Heart right ventricle (tissue), 16 donors: ENCODE measurements at regions not wholly inside any gene's neighbourhood (a gene's known extent, or its start where the extent isn't known, plus 50 kb on each side); places are given as distances from the start of the nearest gene placed in this dataset.

Experiments
- ATAC-seq, 8 donors: fragments of 200-7000 bp; cut with Tn5 transposase; one replicate each; pipeline ENCODE4 v1.9.1; 2020; ENCODE audit warnings: mild to moderate bottlenecking in 8 of 8, moderate library complexity in 8 of 8, moderate number of reproducible peaks in 1 of 8
- DNase-seq, 2 donors: peaks; one replicate each; pipeline ENCODE4 v3.0.0-alpha.2; 2020
- H3K27ac ChIP-seq, 10 donors: fragments of 200-600 bp; sonication (generic) in 2 of 10; one replicate each; pipeline versions ENCODE4 v1.5.0 to v1.8.0; 2020 to 2022; ENCODE audit warnings: mild to moderate bottlenecking in 3 of 10
- H3K27me3 ChIP-seq, 7 donors: fragments of 200-600 bp; one replicate each; pipeline ENCODE4 v1.8.0; 2021 to 2022; ENCODE audit warnings: mild to moderate bottlenecking in 2 of 7
- H3K36me3 ChIP-seq, 9 donors: fragments of 200-600 bp; sonication (generic) in 1 of 9; one replicate each; pipeline versions ENCODE4 v1.5.0 to v1.8.0; 2020 to 2022; ENCODE audit warnings: mild to moderate bottlenecking in 2 of 9
- H3K4me1 ChIP-seq, 9 donors: fragments of 200-600 bp; sonication (generic) in 1 of 9; one replicate each; pipeline versions ENCODE4 v1.5.0 to v1.8.0; 2020 to 2022; ENCODE audit warnings: mild to moderate bottlenecking in 4 of 9
- H3K4me3 ChIP-seq, 10 donors: fragments of 200-600 bp; sonication (generic) in 2 of 10; one replicate each; pipeline versions ENCODE4 v1.5.0 to v1.8.0; 2020 to 2022; ENCODE audit warnings: mild to moderate bottlenecking in 7 of 10, moderate library complexity in 2 of 10
- H3K9me3 ChIP-seq, 11 donors: fragments of 200-600 bp in 10 of 11; sonication (generic) in 2 of 11; one replicate each; pipeline versions ENCODE4 v1.5.0 to v1.8.0; 2013 to 2022; ENCODE audit warnings: mild to moderate bottlenecking in 2 of 11, control low read depth in 1 of 11, moderate library complexity in 1 of 11
- WGBS, 2 donors: extraction: QIAGEN DNeasy Blood & Tissue Kit; methylation state at CpG; one replicate each; pipeline ENCODE4 v1.1.7; 2013; ENCODE audit warnings: inconsistent platforms in 1 of 2; 5-methylcytosine and 5-hydroxymethylcytosine counted together
- intact Hi-C, 10 donors: fragments of 100-400 bp; cut with DNase I; formaldehyde crosslinking; loops; one replicate each; pipeline versions ENCODE4 v1.11.1 to v1.14.2; 2022
- TF ChIP-seq, protein P1 (sequence below), 9 donors: fragments of 200-600 bp; sonication (generic) in 2 of 9; IDR thresholded peaks; one replicate each; pipeline versions ENCODE4 v1.5.0 to v1.8.0; 2021 to 2022; ENCODE audit warnings: antibody characterized with exemption in 9 of 9, mild to moderate bottlenecking in 5 of 9, moderate library complexity in 1 of 9
- donor health status: Arrhythmogenic right ventricular cardiomyopathy.
- donor health status: ischemic (EF 13 %, LVEDD 7.1; RV severe dilation, severe dysfunction).
- donor health status: healthy with polysubstance abuse.
- donor health status: DM: no; HTN: yes; CAD: no.
- donor health status: DM: no; HTN: no; CAD: no.
- donor health status: ischemic (EF 25% LVEDD 6.9; RV normal size, moderate dysfunction).
- donor health status: ischemic (EF 25% LVEDD 5.7; RV mildly dilated, moderate dysfunction).
- donor health status: healthy.
- donor health status: DM: yes; HTN: yes; CAD: no.
- donor health status: Ischemic cardiomyopathy.
- donor health status: ischemic (EF 35%, LVEDD 5.7; RV mildly dilated, moderate dysfunction).
- donor health status: nonischemic (EF 11% LVEDD 7.7; RV severe dilation, severe dysfunction).
- donor health status: DM: yes; HTN: yes; CAD: no.
- donor health status: PGD.
- donor health status: ischemic (EF 29% LVEDD 5.4; RV normal size, mild dysfunction).
- donor health status: nonischemic (EF 23%, LVEDD 6.1; RV moderate dilation, normal function).

GRCh38 chr18:41666231-41666630, 288.8 kb upstream of the PIK3C3 start:
- DNase-seq = no peak
- intact Hi-C loops = no loop called here
- H3K27me3 ChIP-seq = no peaks in the 10 kb centered on the region
- TF ChIP-seq, protein P1, sequence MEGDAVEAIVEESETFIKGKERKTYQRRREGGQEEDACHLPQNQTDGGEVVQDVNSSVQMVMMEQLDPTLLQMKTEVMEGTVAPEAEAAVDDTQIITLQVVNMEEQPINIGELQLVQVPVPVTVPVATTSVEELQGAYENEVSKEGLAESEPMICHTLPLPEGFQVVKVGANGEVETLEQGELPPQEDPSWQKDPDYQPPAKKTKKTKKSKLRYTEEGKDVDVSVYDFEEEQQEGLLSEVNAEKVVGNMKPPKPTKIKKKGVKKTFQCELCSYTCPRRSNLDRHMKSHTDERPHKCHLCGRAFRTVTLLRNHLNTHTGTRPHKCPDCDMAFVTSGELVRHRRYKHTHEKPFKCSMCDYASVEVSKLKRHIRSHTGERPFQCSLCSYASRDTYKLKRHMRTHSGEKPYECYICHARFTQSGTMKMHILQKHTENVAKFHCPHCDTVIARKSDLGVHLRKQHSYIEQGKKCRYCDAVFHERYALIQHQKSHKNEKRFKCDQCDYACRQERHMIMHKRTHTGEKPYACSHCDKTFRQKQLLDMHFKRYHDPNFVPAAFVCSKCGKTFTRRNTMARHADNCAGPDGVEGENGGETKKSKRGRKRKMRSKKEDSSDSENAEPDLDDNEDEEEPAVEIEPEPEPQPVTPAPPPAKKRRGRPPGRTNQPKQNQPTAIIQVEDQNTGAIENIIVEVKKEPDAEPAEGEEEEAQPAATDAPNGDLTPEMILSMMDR (IDR thresholded peaks at IDR 0.05) = no peak
- no peaks in the 10 kb centered on the region for H3K4me1 ChIP-seq
- no peak overlapping the region for H3K4me3 ChIP-seq
- no peak for ATAC-seq
- H3K36me3 ChIP-seq = no peaks in the 10 kb centered on the region
- peaks cover 0 to 10% (median 0%) of the 10 kb centered on the region in 11 donors for H3K9me3 ChIP-seq
- no peak overlapping the region for H3K27ac ChIP-seq

DNA sequence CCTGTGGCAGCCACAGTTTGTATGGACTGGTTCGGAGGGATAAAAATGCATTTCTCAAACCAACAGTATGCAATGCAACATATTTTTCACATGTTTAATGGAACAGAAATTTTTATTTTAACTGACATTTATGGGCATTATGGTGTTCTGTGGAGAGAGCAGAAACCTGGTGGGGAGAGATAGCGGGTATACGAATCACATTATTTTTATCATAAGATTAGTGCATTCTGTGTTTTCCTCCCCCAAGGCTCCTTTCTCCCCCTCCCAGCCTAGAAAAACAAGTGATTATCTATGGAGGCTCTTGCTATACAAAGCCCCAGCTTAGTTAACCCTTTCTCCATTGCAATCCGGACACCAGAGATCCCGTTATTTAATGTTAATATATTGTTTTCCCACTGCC, 289.8 kb upstream of the PIK3C3 start:
- intact Hi-C loops = no loop called here
- TF ChIP-seq, protein P1 (IDR thresholded peaks at IDR 0.05) = no peak
- WGBS, 2 donors = 93 to 95% methylated on average over 5 of the region's 5 CpGs

GRCh38 chr18:41660654-41661053, 294.4 kb upstream of the PIK3C3 start:
- Histone ChIP-seq H3K4me1 (no peaks in the 10 kb centered on the region), H3K27me3 (no peaks in the 10 kb centered on the region), H3K36me3 (no peaks in the 10 kb centered on the region), H3K27ac (no peak overlapping the region), H3K9me3 (peaks cover 0 to 10% (median 0%) of the 10 kb centered on the region in 11 donors), H3K4me3 (no peak overlapping the region)
- intact Hi-C loops = no loop called here
- TF ChIP-seq, protein P1 (IDR thresholded peaks at IDR 0.05) = no peak
- DNase-seq (no peak), ATAC-seq (no peak)

More for the DNA sequence above, 289.8 kb upstream of the PIK3C3 start:
- H3K27ac ChIP-seq = no peak overlapping the region
- H3K9me3 ChIP-seq = peaks cover 0 to 10% (median 0%) of the 10 kb centered on the region in 11 donors
- DNase-seq = no peak
- H3K4me1 ChIP-seq = no peaks in the 10 kb centered on the region
- no peak for ATAC-seq
- no peaks in the 10 kb centered on the region for H3K36me3 ChIP-seq
- H3K4me3 ChIP-seq = no peak overlapping the region
- H3K27me3 ChIP-seq = no peaks in the 10 kb centered on the region

DNA sequence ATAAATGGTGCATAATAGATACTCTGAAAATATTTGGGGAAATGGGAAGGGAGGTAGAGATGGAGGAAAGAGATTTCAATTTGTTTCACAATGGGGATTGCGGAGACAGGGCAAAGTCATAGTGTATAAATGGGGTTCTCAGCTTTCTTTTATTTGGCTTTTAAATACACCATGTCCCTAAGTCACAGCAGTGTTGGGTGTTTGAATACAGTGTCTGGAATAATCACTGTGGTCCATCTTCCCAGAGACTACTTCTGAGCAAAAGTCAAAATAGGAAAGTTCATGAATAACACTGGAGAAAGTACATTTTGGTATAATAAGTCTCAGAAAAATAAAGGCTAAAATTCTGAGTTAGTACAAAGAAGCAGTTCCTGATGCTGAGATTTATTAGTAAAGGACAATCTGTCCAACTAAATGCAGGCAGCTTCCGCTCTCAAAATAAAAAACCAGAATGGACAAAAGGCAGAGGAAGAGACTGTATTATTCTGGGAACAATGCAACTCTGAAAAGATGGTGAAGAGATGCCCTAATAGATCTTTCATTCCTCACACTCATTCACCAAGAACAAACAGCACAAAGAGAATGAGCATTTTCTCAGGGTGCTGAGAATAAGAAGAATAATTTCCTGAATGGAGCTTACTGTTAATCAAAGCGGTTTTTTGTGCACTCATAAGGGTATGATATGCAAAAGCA, 295.4 kb upstream of the PIK3C3 start:
- no peak for DNase-seq
- 62 to 86% methylated on average over 3 of the region's 3 CpGs for WGBS, 2 donors
- no peak overlapping the region for H3K4me3 ChIP-seq

More for the DNA sequence above, 295.4 kb upstream of the PIK3C3 start:
- no peaks in the 10 kb centered on the region for H3K27me3 ChIP-seq
- TF ChIP-seq, protein P1 (IDR thresholded peaks at IDR 0.05) = no peak
- no peak overlapping the region for H3K27ac ChIP-seq
- no peaks in the 10 kb centered on the region for H3K36me3 ChIP-seq
- intact Hi-C loops = no loop called here
- ATAC-seq = no peak
- H3K4me1 ChIP-seq = no peaks in the 10 kb centered on the region
- peaks cover 0 to 4% (median 0%) of the 10 kb centered on the region in 11 donors for H3K9me3 ChIP-seq
